Activated CD4-positive, alpha-beta T cell treated with anti-CD3 and anti-CD28 coated beads, Interleukin-2, amount 50 U/mL, for 48 hours (primary cell): ENCODE measurements at regions not wholly inside any gene's neighbourhood (a gene's known extent, or its start where the extent isn't known, plus 50 kb on each side); places are given as distances from the start of the nearest gene placed in this dataset.
"Not testable (repeated sequence)": the region's sequence is repeated elsewhere in the genome, so short reads cannot be mapped to it uniquely, and the experiment has no call there.

Source experiments
- DNase-seq, 2 experiments: peaks; one replicate each; pipeline ENCODE4 v3.0.0-alpha.2; 2020

DNA sequence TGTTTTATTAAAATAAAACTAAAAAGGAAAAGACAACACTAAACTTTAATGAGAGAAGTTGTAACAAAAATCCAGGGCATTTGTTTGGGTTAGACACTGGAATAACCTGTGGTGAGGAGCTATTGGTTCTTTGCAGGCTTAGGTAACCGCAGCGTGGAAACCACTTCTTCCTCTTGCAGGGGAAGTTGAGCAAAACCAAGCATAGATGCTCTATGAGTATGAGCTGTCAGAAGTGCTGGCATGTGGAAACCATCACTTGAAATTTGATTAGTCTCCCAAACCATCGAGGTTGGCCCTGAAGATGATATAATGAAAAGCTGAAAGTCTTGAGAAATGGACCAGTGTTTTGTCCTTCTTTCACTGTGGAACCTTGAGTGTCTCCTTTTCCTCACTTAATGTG, 127.1 kb upstream of the RBMS3 start:
- DNase-seq, result peak in 1 of 2 experiments; percentile 26

DNA sequence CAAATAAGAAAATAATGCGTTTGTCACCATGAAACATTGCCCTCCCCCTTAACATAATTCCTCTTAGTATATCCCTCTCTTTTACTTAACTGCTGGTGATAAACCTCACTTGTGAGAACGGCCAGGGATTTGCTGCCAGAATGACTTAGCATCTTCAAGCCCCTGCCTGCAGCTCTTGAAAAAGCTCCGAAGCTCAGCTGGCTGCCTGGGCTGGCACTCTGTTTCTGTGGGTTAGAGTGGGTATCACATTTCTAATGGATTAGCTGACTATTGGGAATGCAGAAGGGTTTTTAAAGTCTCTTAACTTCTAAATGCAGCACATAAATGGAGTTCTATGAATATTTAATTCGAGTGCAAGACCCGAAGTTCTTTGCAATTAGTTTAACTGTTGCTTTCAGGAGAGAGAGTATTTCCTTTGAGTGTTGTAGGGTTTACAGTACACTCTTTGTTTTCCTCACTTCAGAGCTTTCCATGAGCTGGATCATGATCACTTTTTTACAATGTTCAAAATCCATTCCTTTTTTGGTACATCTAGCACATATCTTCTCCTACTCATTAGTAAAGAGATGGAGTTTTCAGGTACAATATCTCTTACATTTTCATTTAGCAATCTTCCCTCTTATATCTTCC, 124.7 kb upstream of the RBMS3 start:
- DNase-seq, result no peak

GRCh38 chr3:29164825-29165224, 116.0 kb upstream of the RBMS3 start:
- no peak for DNase-seq

GRCh38 chr3:29167180-29167579, 113.7 kb upstream of the RBMS3 start:
- DNase-seq, result no peak

DNA sequence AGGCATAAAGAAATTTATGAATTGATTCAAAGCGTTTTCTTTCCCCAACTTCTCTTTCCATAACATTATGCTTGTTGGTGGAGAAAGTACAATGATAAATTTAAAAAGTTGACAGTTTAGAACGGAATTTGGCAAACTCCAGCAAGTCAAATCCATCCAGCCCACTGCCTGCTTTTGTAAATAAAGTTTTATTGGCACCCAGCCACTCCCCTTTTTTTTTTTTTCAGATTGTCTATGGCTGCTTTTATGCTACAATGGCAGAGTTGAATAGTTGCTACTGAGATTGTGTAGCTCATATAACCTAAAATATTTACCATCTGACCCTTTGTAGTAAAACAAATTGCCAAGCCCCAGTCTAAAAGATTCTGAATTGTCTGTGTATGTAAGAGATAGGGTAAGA, 112.8 kb upstream of the RBMS3 start:
- no peak for DNase-seq

DNA sequence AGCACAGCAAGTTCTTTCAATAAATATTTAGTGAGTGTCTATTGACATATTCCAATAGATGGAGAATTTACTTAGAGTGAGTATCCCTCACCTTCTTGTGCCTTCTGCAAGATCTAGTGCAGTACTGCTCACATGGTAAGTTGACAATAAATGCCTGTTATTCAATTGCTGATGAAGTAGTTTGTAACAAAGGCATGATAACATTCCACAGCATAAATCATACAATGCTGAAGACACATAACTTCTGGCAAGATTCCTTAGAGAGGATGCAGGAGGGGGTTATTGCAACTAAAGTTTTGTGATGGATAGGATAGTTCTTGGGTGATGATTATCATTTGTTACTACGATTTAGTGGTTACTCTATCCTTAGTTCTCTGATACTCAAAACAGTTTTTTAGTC, 112.2 kb upstream of the RBMS3 start:
- DNase-seq, result no peak

DNA sequence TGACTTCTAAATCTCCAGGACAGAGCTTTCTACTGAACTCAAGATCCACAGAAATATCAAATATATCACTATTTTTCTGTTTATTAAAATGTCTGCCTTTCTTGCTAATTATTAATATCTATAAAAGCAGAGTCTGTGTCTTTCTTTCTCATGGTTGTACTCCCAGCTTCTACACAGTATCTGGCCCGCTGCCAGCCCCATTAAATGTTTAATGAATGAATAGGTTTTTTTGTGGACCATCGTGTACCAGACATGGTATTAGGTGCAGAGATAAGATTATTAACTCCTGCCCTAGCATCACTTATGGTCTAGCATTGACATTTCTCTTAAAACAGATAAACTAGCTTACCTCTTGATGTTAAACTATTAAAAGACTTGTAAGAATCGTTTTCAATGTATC, 111.4 kb upstream of the RBMS3 start:
- no peak for DNase-seq

DNA sequence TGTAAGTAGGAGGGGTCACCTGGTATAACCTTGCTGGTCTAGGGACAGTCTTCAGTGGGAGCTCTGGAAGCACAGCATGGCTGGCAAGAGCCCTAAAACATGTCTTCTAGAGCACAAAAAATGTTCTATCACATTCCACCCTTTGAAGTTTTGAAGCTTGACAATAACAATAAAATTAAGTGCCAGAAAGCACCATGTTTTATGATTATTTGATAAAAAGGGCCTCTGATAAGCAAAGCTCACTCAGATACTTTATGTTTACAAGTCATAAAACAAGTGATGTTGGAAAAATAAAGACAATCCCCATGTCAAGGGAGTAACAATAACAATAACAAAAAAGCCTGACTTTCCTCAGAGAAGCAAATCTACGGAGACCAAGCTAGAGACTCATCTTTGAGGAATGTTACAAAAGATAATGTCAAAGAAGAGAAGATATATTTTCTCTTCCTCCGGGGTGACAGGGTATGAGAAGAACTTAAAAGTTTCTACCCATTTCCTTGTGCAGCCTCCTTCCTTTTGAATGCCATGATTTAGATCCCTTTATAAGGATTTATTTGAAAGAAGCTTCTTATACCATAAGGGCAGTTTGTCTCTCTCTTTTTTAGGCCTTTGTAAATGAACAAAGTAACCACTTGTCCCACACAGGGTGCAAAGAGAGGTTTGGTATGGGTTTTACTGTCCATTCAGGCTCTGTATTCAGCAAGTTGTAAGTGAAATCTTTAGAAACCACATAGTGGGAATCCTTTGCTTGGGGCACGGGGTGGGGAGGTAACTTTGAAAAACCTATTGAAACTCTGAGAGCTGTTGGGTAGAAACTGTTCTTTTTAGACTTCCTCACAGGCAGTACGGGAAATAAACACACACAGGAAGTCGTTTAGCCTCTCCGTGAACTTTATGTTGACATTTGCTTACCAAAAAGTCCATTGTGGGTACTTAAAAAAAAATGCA, 109.6 kb upstream of the RBMS3 start:
- no peak for DNase-seq

GRCh38 chr3:29176501-29176900, 104.4 kb upstream of the RBMS3 start:
- no peak for DNase-seq

GRCh38 chr3:29178809-29179793, 101.8 kb upstream of the RBMS3 start:
- no peak for DNase-seq

DNA sequence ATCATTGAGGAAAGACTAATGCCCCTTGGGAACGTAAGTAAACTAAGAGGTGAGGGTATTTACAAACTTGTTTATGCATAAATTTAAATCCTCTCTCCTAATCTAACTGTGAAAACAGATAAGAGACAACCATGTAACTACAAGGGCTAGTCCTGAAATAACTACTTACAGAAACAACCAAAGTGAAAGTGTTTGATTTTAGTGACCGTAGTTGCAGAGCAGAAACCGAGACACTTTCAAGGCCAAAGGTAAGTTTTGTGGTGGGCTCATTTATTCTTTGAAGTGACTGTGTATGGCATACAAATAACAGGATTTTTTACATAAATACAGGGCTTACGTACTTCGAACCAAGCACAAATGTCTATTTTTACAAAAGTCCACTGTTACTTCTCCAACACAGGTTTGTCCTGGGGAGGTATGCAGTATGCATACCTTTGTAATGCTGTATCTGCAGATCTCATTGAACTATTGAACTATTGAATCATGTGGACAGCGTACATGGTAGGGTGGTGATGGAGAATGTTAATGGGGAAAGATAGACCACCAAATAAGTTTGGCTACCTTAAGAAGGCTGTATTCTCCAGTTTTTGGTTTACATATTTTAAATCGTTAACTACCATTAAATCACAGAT, 99.6 kb upstream of the RBMS3 start:
- DNase-seq, result no peak

GRCh38 chr3:29181872-29182271, 99.0 kb upstream of the RBMS3 start:
- DNase-seq, result no peak

- DNase-seq, result not testable (repeated sequence)
Measured at GRCh38 chr3:29182828-29183227, 98.0 kb upstream of the RBMS3 start.

DNA sequence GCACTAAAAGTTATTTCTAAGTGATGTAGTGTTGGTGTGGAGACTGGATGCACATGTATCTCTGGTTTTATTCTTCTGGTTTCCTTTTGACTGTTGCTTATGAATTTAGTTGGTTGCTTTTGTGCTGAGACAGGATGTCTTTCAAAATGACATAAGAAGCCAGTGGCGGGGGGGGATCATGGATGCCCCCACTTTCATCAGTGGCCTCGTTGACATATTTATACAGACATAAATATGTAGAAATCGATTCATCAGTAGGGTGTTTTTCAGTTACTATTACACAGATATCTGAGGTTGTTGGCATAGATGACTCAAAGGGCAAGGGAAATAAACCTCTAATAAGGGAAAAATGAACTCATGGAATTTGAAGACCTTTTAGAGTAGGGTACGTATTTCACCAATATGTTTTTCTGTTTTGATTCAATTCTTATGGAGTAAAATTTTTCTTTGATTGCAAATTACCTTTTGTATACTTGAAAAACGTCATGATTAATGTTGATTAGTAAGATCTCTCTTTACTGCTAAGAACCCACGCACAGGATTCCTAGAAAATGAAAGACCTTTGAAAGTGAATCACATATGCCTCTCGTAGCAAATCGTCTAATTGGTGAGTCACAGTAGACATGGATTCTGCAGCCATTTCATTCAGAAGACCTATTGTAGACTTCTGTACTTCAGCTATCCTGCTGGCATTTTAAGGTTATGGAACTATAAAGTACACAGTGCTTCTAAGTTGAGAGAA, 97.4 kb upstream of the RBMS3 start:
- peak; percentile 10 to 20 for DNase-seq

DNA sequence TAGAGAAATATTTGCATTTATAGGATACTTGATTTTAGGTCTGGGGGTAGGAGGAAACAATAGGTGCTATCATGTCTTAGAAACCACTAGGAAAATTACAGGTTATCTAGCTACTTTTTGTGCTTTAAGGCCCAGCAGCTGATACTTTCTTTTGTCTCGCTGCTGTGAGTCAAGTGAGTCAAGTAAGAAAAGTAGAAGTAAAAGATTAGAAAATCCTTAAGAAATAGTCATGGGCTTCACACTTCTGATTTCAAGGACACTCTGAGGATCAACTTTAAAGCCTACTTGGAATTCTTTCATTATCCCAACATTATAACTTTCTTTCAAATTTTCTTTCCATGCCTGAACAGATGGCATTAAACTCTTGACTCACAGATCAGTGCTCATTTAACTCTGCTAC, 95.2 kb upstream of the RBMS3 start:
- DNase-seq, result no peak

DNA sequence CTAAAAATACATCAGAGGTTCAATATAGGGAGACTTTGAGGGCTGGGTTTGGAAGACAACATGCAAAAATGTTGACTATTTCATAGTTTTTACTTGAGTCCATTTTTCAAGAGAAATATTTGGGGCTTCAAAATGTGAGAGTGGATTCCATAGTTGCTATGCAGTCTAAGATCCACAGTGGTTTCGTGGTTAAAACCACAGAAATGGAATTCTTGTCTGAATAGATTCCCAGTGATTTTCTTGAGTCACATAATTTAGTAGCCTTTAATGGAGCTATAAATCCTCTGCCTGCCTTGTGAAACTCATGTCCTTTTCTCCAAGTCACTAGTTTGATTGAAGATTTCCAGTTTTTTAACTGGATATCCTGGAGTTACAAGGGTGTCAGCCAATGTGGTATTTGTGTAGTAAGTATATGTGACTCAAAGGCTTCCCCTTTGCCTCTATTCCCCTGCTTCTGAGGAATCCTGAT, 94.7 kb upstream of the RBMS3 start:
- no peak for DNase-seq

- DNase-seq, result no peak
Measured at GRCh38 chr3:29186982-29187725, 93.7 kb upstream of the RBMS3 start.

DNA sequence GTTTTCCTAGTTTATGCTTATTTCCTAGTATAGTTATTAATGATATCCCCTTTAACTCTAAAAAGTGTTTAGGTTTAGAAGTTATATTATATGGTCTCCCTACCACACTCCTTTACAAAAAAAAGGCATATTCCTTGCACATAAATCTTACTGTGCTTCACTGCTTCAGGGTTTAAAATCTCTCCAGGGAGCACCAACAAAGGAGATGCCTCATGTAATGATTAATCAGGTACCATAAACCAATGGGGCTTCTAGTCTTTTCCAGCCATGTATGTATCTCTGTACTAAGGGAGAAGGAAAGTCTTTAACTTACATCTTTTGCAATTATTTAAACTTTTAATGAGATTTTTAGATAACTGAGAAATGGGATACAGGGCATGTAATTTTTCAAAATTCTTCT, 91.5 kb upstream of the RBMS3 start:
- DNase-seq, result no peak

- no peak for DNase-seq
Measured at GRCh38 chr3:29194139-29194538, 86.7 kb upstream of the RBMS3 start.

- no peak for DNase-seq
Measured at GRCh38 chr3:29195056-29195455, 85.8 kb upstream of the RBMS3 start.

DNA sequence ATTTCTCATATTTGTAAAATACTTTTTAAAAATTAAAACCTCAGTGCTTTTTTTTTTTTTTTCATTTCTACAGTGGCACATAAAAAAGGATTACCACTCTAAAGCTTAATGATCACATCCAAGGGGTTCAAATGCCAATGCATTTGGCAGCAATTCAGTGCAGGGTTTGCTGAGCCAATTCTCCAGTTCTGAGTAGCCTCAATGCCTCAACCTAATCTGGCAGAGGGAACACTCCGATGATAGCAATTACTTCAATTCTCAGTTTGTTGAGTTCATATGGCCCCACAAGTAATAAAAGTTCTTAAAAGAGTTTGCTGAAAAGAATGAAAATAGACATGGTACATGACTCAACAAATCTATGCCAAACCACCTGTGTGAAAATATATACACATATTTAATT, 79.3 kb upstream of the RBMS3 start:
- DNase-seq, result no peak
